CD4-positive, alpha-beta T cell treated with Interleukin-17A for 4 hours (primary cell): ENCODE measurements at regions not wholly inside any gene's neighbourhood (a gene's known extent, or its start where the extent isn't known, plus 50 kb on each side); places are given as distances from the start of the nearest gene placed in this dataset.
"Not testable (repeated sequence)": the region's sequence is repeated elsewhere in the genome, so short reads cannot be mapped to it uniquely, and the experiment has no call there.

Experiments
- DNase-seq: peaks from one replicate; pipeline ENCODE4 v3.0.0-alpha.2; 2020; ENCODE audit warnings: mixed read lengths

DNA sequence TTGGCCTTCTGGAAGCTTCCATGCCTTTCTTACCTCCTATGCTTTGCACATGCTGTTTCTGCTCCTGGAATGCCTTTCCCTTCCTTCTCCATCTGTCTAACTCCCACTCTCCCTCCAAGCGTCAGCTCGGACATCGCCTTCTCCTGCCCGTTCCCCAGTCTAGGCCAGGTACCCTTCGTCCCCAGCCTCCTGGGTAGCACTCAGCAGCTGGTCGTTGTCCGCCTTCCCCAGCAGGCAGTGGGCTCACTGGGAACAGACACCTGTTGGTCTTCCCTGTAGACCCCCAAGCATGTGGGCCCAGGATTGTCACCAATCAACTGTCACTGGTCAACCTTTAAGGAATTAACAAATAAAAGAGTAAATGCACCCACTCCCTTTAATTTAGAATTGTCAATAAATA lies 202.2 kb downstream of the RGS3 start:
- no peak for DNase-seq

DNA sequence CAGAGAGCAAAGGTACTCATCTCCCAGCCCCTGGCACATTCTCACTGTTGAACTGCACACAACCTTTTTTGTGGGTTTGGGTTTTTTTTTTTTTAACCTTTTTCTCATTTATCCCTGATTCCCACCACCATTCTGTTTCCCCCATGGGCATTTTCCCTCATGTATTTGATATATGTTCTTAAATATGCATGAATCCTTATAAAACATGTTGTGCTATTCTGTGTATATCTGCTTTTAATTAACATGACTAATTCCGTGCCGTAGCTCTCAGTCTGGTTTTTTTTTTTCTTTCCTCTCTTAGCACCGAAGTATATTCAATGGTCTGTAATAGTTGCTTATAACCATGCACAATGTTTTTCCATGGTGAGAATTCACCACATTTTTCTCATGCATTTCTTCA lies 204.5 kb downstream of the RGS3 start:
- DNase-seq = no peak

DNA sequence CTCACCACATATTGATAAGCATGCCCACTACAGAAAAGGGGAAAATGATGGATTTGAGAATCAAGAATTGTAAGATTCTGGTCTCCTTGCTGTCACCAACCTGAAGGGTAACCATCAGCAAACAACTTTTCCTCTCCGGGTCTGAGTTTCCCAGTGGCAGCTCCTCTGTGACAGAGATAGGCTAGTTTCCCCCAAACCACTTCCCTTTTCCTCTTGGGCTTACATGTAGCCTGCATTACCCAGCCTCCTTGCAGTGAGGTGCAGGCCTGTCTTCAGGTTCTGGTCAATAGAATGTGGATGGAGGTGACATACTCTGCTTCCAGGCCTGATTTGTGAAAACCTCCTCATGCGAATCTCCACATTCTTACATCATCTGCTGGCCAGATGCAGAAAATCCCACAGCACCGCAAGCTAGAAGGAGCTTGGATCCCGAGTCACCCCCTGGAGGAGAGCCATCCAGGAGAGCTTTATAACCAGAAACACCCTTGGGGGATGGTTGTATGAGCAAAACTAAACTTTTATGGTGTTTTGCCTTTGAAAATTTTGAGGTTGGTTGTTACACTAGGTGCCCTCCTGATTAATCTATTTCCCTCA lies 206.1 kb downstream of the RGS3 start:
- no peak for DNase-seq

DNA sequence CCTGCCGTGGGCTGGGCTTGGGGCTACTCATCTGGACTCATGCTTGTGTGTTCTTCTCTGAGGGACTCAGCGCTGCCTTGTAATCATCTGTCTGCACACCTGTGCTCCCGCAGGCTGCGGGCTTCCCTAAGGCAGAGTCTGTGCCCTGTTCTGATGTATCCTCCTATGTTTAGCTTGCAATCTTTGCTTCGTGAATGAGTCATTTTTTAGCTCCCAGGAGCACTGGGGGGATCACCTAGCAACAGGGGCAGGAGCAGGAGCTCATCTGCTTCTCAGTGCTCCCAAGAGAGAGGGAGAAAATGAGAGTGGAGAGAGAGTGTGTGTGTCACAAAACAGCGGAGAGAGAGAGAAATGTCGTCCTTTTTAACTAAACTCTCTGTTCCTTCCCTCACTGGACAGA lies 202.4 kb upstream of the ZNF618 start:
- no peak for DNase-seq

DNA sequence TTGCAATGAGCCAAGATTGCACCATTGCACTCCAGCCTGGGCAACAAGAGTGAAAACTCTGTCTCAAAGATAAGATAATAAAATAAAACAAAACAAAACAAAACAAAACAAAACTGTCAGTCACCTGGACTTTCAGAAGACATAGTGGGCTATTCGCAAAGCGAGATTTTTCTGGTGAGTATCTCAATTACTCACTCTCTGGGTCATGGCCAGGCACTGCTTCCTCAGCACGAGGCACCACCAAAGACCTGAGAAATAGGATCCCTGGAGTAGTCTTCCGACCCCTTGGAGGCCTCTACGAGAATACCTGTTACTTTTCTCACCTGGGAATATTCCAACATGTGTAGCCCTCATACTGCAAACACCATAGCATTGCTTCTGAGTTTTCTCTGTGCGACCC lies 201.7 kb upstream of the ZNF618 start:
- no peak for DNase-seq

DNA sequence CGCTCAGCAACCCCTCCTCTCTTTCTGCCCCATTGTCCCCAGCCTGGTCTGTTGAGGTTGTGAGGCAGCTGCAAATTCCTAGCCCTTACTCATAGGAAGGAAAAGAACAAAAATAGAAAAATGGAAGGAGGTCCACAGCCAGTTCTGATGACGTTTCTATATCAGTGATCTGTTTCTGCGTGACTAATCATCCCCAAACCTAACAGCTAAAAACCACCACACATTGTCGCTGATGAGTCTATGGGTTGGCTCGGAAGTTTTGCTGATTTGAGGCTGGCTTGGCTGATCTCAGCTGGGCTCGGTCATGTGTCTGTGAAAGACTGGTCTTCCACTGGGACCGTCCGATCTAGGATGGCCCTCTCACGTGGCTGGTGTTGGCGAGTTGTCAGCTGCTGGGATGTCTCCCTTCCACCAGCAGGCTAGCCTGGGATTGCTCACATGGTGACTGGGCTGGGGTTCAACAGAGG lies 200.6 kb upstream of the ZNF618 start:
- DNase-seq = no peak

DNA sequence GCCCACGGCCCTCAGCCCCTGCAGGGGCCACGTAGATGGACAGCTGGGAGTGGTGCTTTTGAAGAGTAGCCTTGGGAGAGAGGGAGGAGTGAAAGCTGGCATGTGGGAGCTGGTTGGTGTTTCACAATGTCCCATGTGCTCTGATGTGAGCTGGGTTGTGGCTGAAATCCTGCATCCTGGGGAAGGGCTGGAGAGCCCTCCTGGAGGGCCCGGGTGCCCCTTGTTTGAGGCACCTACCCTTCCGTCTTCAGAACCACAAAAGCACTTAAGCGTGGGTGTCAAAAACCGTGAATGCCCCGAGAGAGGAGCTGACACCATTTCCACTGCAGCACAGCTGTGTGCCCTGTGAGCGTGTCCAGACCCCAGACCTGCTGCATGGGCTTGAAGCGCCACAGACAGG lies 199.1 kb upstream of the ZNF618 start:
- no peak for DNase-seq

DNA sequence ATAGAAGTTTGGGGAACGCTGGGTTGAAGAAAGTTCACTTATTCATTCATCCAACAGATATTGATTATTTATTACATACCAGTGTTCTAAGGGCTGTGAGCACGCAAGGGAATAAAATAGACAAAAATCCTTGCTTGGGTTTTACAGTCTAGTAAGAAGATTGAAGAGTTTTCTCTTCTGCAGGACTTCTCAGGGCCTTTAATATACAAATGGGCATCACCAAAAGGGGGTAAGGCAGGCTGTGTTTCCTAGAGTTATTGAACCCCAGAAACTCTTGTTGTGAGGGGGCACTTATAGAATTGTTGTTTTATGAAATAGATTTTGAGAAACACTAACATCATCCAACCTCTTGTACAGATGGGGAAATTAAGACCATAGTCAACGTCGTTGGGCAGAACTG lies 198.5 kb upstream of the ZNF618 start:
- DNase-seq = no peak

DNA sequence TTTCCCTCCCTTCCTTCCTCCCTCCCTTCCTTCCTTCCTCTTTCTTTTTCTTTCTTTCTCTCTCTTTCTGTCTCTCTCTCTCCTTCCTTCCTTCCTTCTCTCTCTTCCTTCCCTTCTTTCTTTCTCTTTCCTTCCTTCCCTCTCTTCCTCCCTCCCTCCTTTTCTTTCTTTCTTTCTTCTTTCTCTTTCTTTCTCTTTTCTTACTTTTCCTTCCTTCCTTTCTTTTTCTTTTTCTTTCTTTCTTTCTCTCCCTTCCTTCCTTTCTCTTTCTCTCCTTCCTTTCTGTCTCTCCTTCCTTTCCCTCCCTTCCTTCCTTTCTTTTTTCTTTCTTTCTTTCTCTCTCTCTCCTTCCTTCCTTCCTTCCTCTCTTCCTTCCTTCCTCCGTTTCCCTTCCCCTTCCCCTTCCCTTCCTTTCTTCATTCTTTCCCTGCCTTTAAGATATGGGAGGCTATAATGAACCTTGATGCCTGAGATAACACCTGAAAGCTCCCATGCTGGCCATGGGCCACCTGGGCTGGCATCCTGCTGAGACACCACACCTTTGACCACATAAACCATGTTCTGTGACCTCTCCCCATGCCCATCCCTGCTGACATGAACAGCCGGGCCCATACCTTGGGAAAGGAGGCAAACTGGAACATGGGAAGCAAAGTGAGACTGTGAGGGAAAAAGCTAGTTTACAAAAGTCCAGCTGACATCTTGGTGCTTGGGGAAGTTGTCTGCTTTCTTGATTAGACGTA lies 197.8 kb upstream of the ZNF618 start:
- no peak for DNase-seq

DNA sequence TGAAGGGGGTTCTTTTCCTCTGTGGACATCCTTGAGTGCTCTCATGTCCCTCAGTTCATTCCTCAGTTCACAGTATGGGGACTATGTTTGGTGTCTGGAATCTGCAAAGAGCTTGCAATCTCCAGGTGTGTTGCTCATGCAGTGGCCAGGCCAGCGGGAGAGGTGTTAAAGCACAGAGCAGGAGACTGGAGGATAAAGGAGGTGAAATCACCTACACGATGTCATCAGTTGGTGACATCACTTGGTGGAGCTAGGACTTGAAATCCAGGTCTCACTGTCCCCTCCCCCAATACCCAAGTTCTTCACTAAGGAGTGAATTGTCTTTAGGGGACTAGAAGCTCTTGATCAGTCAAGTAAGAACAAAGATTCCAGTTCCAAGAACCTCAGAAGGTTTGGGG lies 197.3 kb upstream of the ZNF618 start:
- no peak for DNase-seq

DNA sequence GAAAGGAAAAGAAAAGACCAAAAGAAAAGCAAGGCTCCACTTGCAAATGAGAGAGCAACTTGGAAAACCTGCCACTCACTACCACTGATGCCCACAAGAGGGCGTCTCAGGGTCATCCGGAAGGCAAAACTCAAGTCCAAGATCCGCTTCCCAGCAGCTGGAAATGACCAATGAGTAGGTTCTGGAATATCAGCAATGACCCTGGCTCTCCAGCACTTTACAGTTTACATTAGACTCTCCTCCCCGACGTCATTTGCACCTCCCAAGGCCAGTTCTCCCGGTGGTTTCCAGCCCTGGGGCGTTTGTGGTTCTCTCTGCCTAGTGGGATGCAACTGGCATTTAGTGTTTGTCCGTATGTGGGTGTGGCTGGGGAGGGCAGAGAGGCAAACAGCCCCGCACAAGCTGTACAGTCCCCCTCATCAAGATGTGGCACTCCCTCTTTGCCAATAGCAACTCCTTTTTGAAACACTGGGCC lies 193.8 kb upstream of the ZNF618 start:
- DNase-seq = peak; percentile 46

DNA sequence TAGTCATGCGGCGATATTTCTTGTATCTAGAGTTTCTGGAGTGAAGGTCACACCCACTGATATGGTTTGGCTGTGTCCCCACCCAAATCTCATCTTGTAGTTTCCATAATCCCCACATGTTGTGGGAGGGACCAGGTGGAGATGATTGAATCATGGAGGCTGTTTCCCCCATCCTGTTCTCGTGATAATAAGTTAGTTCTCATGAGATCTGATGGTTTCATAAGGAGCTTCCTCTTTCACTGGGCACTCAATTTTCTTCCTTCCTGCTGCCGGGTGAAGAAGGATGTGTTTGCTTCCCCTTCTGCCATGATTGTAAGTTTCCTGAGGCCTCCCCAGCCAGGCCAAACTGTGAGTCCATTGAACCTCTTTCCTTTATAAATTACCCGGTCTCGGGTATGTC lies 190.5 kb upstream of the ZNF618 start:
- not testable (repeated sequence) for DNase-seq

DNA sequence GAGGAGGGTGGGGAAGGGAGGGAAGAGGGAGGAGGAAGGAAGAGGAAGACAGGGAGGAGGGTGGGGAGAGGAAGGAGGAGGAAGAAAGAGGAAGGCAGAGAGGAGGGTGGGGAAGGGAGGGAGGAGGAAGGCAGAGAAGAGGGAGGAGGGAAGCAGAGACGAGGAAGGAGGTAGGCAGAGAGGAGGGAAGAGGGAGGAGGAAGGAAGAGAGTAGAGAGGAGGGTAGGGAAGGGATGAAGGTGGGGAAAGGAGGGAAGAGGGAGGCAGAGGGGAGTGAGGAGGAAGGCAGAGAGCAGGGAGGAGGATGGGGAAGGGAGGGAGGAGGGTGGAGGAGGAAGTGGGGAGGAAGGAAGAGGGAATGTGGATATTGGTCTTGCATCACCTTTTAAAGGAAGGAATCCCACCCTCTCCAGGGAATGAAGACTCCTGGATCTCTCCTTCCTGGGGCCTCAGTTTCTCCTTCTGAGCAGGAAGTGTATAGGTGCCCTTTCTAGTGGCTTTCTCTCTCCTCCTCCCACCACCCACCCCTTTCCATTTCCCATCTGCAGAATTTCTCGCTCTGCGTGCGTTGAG lies 188.9 kb upstream of the ZNF618 start:
- no peak for DNase-seq

DNA sequence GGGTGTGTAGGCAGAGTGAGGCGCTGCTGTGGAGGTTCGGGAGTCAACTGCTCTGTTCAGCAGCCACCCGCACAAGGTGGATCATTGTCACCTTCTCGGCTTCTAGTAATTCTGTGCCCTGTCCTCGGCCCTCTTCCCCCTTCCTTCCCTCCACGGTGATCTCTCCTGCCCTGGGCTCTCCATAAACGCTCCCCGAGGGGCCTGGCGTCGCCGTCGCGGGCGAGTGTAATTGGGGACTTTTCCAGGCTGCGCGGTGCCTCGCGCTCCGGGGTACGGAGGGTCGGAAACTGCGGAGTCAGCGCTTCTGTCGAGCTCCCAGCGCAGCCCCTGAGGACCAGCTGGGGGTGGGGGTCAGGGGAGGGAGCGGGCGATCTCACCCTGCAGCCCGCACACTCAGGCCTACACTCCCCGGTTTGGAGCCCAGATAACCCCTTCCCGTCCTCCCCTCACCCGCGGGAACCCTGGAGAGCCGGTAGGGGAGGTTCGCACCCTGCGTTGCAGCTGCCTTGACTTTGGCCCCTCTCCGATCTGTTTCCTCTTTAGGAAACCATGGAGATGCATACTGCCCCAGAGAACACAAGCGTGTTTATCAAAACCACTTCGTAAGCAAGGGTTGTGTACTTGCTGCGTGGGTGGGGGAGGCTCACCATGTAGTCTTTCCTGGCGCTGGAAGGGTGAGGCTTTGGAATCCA lies 188.3 kb upstream of the ZNF618 start:
- no peak for DNase-seq

DNA sequence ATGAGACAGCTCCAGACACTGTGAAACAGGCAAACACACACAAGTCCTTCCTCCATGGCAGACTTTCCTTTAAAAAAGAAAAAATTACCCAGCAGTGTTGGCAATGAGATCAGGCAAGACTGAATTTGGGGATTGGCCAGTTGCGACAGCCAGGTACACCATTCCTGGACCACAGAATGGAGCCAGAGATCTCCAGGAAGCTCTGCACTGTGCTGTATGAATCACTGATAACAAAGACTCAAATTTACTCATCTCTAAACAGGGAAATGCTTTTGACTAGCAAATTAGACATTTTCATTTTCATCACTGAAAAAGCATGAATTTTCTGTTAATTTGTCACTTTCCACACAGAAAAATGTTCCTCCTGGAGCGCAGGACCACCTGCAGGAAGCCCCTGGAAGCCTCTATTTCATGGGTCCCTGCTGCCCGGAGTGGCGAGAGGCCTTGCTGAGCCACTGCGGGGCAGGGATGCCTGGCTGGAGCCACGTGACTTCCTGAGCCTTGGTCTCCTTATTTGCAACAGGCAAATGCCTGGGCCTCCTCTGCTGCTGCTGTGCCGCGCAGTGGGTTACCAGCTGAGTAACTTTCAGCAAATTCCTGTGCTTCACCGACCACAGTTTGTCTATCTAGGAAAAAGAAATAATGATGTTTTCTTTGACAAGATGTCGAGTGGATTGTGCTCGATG lies 185.9 kb upstream of the ZNF618 start:
- DNase-seq = no peak

DNA sequence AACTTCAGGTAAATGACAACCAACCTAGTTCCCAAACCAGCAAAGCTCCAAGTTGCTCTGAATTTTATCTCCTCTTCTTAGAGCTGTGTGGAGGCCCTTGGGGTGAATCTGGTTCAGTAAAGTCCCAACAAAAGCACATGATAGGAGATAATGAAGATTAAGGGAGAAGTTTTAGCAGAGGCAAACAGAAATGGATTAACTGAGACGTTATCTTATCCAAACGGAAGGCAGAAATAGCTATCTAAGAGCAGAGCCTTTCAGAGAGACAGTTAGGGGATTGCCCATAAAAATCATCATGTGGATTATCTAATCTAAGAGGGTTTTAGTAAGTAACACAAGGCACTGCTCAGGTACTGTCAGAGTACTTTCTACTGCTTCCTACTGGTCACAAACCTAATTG lies 183.9 kb upstream of the ZNF618 start:
- DNase-seq = no peak

DNA sequence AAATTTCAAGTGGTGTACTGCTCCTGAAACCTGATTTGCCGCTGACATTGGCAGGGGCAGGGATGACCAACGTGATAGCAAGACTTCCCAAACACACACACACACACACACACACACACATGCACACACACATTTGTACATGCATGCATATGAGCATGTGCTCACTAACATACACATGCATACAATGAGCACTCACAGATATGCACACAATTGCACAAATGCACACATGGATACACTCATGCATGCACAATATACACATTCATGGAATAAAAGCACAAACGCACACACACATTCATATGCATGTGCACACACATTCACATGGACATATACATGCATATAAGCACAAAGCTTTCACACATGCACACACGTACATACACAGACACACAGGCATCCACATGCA lies 181.2 kb upstream of the ZNF618 start:
- no peak for DNase-seq

DNA sequence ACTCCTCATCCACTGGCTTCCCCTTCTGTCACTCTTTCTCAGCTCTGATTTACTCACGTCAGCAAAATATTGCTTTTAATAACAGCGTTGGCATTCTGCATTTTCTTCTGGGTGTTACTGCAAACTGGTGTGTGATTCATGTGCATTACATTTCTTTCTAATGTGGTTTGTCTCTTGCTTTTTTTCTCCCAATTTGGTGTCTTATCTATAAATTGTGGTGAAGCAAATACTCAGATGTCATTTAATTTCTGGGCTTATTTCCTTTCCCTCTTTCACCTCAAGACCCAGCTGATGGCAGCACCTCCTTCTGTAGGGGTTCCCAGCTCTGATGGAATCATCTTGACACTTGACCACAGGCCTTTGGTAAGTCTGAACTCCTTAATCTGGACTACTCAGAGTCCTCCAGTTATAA lies 180.7 kb upstream of the ZNF618 start:
- no peak for DNase-seq

DNA sequence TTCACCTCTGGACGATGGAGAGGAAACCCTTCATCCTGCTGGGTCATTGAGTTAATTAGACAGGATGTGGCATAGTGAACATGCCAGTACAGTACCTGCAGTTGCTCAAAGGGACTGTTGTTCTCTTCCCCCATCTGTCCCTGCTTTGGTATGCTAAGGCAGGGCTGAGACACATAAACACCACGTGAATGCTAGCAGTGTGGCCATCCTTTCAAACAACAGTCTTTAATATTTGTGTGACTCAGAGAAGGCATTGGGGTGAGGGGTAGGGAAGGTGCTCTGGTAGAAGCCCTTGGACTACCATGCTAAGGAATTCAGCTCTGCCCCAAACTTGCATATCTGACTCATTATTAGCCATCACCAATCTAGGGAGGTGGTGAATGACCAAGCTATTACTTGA lies 180.2 kb upstream of the ZNF618 start:
- no peak for DNase-seq

DNA sequence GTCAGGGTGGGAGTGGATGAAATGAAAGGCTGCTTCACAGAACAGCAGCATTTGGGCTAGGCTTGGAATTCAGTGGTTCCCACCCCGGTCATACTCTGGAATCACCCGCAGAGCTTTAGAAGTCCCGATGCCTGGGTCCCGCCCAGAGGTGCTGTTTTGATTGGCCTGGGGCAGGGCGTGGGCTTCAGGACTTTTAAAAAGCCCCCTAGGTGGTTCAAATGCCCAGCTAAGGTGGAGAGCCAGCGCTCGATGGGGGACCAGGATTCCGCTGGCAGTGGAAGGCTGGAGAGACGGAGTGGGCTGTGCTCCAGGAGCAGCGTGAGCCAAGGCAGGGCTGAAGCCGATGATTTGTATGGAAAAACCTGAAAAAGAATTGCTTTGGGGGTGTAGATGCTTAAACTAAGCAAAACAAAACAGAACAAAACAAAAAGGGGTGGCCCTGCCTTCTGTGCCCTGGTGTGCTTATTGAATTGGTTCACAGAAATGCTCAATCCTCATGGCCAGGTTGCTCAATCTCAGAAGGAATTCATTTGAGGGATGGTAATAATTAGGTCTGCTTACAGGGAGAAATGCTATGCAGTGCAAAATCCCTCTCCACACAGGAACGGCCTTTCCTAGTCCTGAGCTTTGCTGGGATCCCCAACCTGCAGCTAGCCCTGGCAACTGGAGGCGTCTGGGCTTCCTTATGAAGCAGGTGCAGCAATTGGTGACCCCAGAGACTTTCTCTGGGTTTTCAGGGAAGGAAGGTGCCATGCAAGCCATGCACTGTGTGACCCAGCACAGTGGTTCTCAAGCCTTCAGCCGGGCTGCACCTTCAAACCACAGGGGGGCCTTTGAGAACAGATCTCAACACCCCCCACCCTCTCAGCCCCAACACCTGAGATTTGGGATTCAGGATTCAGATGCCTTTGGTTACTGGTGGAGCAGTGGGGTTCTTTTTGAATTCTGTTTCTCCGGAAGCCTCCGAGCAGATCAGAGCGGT lies 174.0 kb upstream of the ZNF618 start:
- DNase-seq = no peak

DNA sequence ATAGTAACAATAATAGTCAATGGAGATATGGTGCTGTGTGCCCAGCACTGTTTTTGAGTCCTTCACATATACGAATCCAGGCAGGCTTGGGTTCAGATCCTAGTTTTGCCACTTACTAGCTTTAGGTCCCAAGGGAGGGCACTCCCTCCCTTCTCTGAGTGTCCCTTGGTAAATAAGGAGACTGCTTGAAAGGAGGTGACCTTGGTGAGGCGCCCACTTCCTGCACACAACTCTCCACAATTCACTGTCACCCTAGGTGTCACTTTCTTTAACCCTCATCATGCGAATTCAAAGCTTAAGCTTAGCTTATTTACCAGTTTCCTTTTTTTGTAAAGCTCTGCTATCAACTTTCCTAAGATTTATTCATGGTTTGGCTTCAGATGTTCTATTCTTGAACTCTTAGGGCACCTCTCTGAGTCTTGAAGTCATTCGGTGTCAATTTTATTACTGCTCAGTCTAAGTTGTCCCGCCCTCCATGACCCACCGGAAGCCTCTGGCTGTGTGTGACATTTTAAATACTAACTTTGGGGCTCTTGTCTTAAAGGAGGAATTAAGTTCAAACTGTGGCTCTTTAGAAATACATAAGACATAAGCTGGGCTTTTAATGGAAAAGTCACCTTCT lies 170.7 kb upstream of the ZNF618 start:
- DNase-seq = no peak
